H1 (cell line): ENCODE measurements at regions not wholly inside any gene's neighbourhood (a gene's known extent, or its start where the extent isn't known, plus 50 kb on each side); places are given as distances from the start of the nearest gene placed in this dataset.

Experiments used
- JUND ChIP-seq: IDR thresholded peaks from 2 replicates; pipeline ENCODE4 v1.6.1; 2011; ENCODE audit warnings: mild to moderate bottlenecking, improper control_type of control experiment, low read length
- NRF1 ChIP-seq: IDR thresholded peaks from 2 replicates; pipeline ENCODE4 v1.6.1; 2011; ENCODE audit warnings: mild to moderate bottlenecking, low read depth, low read length, improper control_type of control experiment
- SIX5 ChIP-seq: IDR thresholded peaks from 2 replicates; pipeline ENCODE4 v1.6.1; 2011; ENCODE audit warnings: mild to moderate bottlenecking, low read depth, low read length
- TCF12 ChIP-seq: IDR thresholded peaks from 2 replicates; pipeline ENCODE4 v1.6.1; 2011; ENCODE audit warnings: low read depth, mild to moderate bottlenecking, low read length

GRCh38 chr7:54956865-54957264 lies 62.0 kb upstream of the EGFR start (continued):
- TF ChIP-seq JUND (no peak), NRF1 (no peak), SIX5 (no peak), TCF12 (no peak)
